IMR-90 (cell line): ENCODE measurements at regions not wholly inside any gene's neighbourhood (a gene's known extent, or its start where the extent isn't known, plus 50 kb on each side); places are given as distances from the start of the nearest gene placed in this dataset.

ENCODE experiments used
- ATAC-seq: fragments of 200-7000 bp; cut with Tn5 transposase; 2 replicates; pipeline ENCODE4 v1.9.1; 2020; ENCODE audit warnings: low read depth, mild to moderate bottlenecking, moderate library complexity
- BruUV-seq: library from RNA; stranded (reverse); fragments of 400-500 nt; replicated peaks from 2 replicates; lab custom pipeline; 2021; lab: Mats Ljungman, UMichigan
- CTCF ChIA-PET: fragments of 300-600 bp; formaldehyde crosslinking; extraction: SDS; loops from one replicate; lab custom pipeline; 2021; ENCODE audit warnings: antibody characterized with exemption; lab: Yijun Ruan, JAX
- POLR2A ChIA-PET: fragments of 300-600 bp; sonication (Branson Sonifier 250); formaldehyde crosslinking; loops from one replicate; lab custom pipeline; 2022; ENCODE audit warnings: antibody characterized with exemption; ENCODE audit not compliant: unreplicated experiment; lab: Charles Lee
- DNase-seq: peaks from one replicate; pipeline ENCODE4 v3.0.0; 2013
- H2AFZ ChIP-seq: replicated peaks from 2 replicates; pipeline ENCODE3; 2013; ENCODE audit warnings: low read length, mild to moderate bottlenecking; ENCODE audit not compliant: poor library complexity
- H2AK5ac ChIP-seq: 2 replicates; pipeline ENCODE4 v1.6.1; 2013; ENCODE audit warnings: low read depth, low read length, inconsistent platforms
- H2AK9ac ChIP-seq: replicated peaks from 2 replicates; pipeline ENCODE3; 2013; ENCODE audit warnings: mild to moderate bottlenecking, low read depth, low read length, moderate library complexity; ENCODE audit not compliant: poor library complexity
- H2BK120ac ChIP-seq: 2 replicates; pipeline ENCODE4 v1.6.1; 2013; ENCODE audit warnings: low read depth, low read length, inconsistent platforms
- H2BK15ac ChIP-seq: 3 replicates; pipeline ENCODE4 v1.6.1; 2013; ENCODE audit warnings: low read depth, low read length, inconsistent platforms
- H2BK20ac ChIP-seq: 2 replicates; pipeline ENCODE4 v1.6.1; 2013; ENCODE audit warnings: low read depth, mild to moderate bottlenecking, inconsistent platforms, low read length, moderate library complexity
- H2BK5ac ChIP-seq: 2 replicates; pipeline ENCODE4 v1.6.1; 2013; ENCODE audit warnings: mild to moderate bottlenecking, low read depth, low read length, inconsistent platforms; ENCODE audit not compliant: poor library complexity, severe bottlenecking
- H3K14ac ChIP-seq: replicated peaks from 2 replicates; pipeline ENCODE4 v1.6.1; 2013; ENCODE audit warnings: low read depth, low read length, inconsistent platforms
- H3K18ac ChIP-seq: 2 replicates; pipeline ENCODE4 v1.6.1; 2013; ENCODE audit warnings: low read depth, low read length, control low read depth
- H3K23ac ChIP-seq: 2 replicates; pipeline ENCODE4 v1.6.1; 2013; ENCODE audit warnings: low read depth, low read length, inconsistent platforms
- H3K27ac ChIP-seq: 2 replicates; pipeline ENCODE4 v1.5.1; 2013; ENCODE audit warnings: mild to moderate bottlenecking, control low read depth, low read length; ENCODE audit not compliant: insufficient read depth
- H3K27me3 ChIP-seq: 2 replicates; pipeline ENCODE4 v1.6.1; 2013; ENCODE audit warnings: low read length; ENCODE audit not compliant: control insufficient read depth, insufficient read depth
- H3K36me3 ChIP-seq: 2 replicates; pipeline ENCODE4 v1.6.1; 2013; ENCODE audit warnings: low read length, mixed read lengths; ENCODE audit not compliant: control insufficient read depth, insufficient read depth
- H3K4ac ChIP-seq: 2 replicates; pipeline ENCODE4 v1.6.1; 2013; ENCODE audit warnings: low read depth, low read length, inconsistent platforms
- H3K4me1 ChIP-seq: 2 replicates; pipeline ENCODE4 v1.6.1; 2013; ENCODE audit warnings: low read length, mixed read lengths; ENCODE audit not compliant: control insufficient read depth, insufficient read depth
- H3K4me2 ChIP-seq: 2 replicates; pipeline ENCODE4 v1.6.1; 2013; ENCODE audit warnings: low read depth, mild to moderate bottlenecking, control low read depth, low read length, moderate library complexity
- H3K4me3 ChIP-seq: 2 replicates; pipeline ENCODE4 v1.5.1; 2013; ENCODE audit warnings: low read depth, mild to moderate bottlenecking, control low read depth, low read length, moderate library complexity; ENCODE audit not compliant: insufficient read depth
- H3K56ac ChIP-seq: 2 replicates; pipeline ENCODE4 v1.6.1; 2013; ENCODE audit warnings: low read length, inconsistent platforms; ENCODE audit not compliant: insufficient read depth; ENCODE audit errors: extremely low read depth
- H3K79me1 ChIP-seq, 2 experiments: 2 replicates each; pipeline ENCODE4 v1.6.1; 2013; ENCODE audit warnings: low read length in 2 of 2, inconsistent platforms in 1 of 2, low read depth in 1 of 2
- H3K9ac ChIP-seq: 2 replicates; pipeline ENCODE4 v1.6.1; 2013; ENCODE audit warnings: low read depth, low read length, control low read depth
- H3K9me1 ChIP-seq: 2 replicates; pipeline ENCODE4 v1.6.1; 2013; ENCODE audit warnings: low read length, inconsistent platforms; ENCODE audit not compliant: insufficient read depth
- H3K9me3 ChIP-seq: 2 replicates; pipeline ENCODE4 v1.6.1; 2013; ENCODE audit warnings: low read length; ENCODE audit not compliant: control insufficient read depth, insufficient read depth
- H4K20me1 ChIP-seq: 2 replicates; pipeline ENCODE4 v1.6.1; 2013; ENCODE audit warnings: low read length, inconsistent platforms; ENCODE audit not compliant: insufficient read depth
- H4K5ac ChIP-seq: 2 replicates; pipeline ENCODE4 v1.6.1; 2013; ENCODE audit warnings: mild to moderate bottlenecking, low read depth, low read length, control low read depth
- H4K8ac ChIP-seq, 2 experiments: 2 replicates each; pipeline ENCODE4 v1.6.1; 2013; ENCODE audit warnings: low read depth in 2 of 2, low read length in 2 of 2, control low read depth in 1 of 2, inconsistent platforms in 1 of 2
- H4K91ac ChIP-seq: 2 replicates; pipeline ENCODE4 v1.6.1; 2013; ENCODE audit warnings: low read depth, low read length, inconsistent platforms; ENCODE audit not compliant: insufficient read depth
- BHLHE40 ChIP-seq: fragments of 150-350 bp; IDR thresholded peaks from 2 replicates; pipeline ENCODE4 v1.6.1; 2016; ENCODE audit warnings: mild to moderate bottlenecking, low read depth, low read length
- CEBPB ChIP-seq: IDR thresholded peaks from 2 replicates; pipeline ENCODE4 v1.6.1; 2012; ENCODE audit warnings: low read depth, low read length, improper control_type of control experiment
- CHD1 ChIP-seq: IDR thresholded peaks from 2 replicates; pipeline ENCODE4 v1.6.1; 2012; ENCODE audit warnings: low read depth, low read length, improper control_type of control experiment
- FOS ChIP-seq: fragments of 150-350 bp; IDR thresholded peaks from 2 replicates; pipeline ENCODE4 v1.6.1; 2016; ENCODE audit warnings: low read depth, low read length
- MAFK ChIP-seq: IDR thresholded peaks from 2 replicates; pipeline ENCODE4 v1.6.1; 2012; ENCODE audit warnings: low read depth, low read length, improper control_type of control experiment
- MAZ ChIP-seq: IDR thresholded peaks from 2 replicates; pipeline ENCODE4 v1.6.1; 2012; ENCODE audit warnings: low read depth, mild to moderate bottlenecking, low read length, improper control_type of control experiment, moderate library complexity, borderline replicate concordance
- MXI1 ChIP-seq: IDR thresholded peaks from 2 replicates; pipeline ENCODE4 v1.6.1; 2012; ENCODE audit warnings: low read depth, mild to moderate bottlenecking, low read length, moderate library complexity, borderline replicate concordance
- NFE2L2 ChIP-seq: fragments of 150-350 bp; IDR thresholded peaks from 2 replicates; pipeline ENCODE4 v1.6.1; 2016; ENCODE audit warnings: low read depth, mild to moderate bottlenecking, low read length
- POLR2A ChIP-seq: IDR thresholded peaks from 2 replicates; pipeline ENCODE4 v1.6.1; 2012; ENCODE audit warnings: mild to moderate bottlenecking, low read depth, low read length
- RAD21 ChIP-seq: IDR thresholded peaks from 2 replicates; pipeline ENCODE4 v1.6.1; 2012; ENCODE audit warnings: low read length, improper control_type of control experiment
- RCOR1 ChIP-seq: IDR thresholded peaks from 2 replicates; pipeline ENCODE4 v1.6.1; 2012; ENCODE audit warnings: mild to moderate bottlenecking, low read length, improper control_type of control experiment; ENCODE audit not compliant: insufficient replicate concordance
- RFX5 ChIP-seq: IDR thresholded peaks from 2 replicates; pipeline ENCODE4 v1.8.0; 2012; ENCODE audit warnings: low read depth, mild to moderate bottlenecking, low read length, moderate library complexity
- SMC3 ChIP-seq: fragments of 150-350 bp; IDR thresholded peaks from 2 replicates; pipeline ENCODE4 v1.6.1; 2016; ENCODE audit warnings: low read depth, mild to moderate bottlenecking, antibody characterized with exemption, low read length, moderate library complexity
- WGBS, 2 experiments: methylation state at CpG; one replicate each; pipeline versions ENCODE4 v1.1.5 to v1.1.7; 2013; ENCODE audit warnings: missing lambda C conversion rate in 2 of 2; ENCODE audit not compliant: insufficient read length in 1 of 2; ENCODE audit errors: extremely low coverage in 2 of 2; 5-methylcytosine and 5-hydroxymethylcytosine counted together
- dilution Hi-C: fragments of 300-500 bp; cut with HindIII; formaldehyde crosslinking; loops from one replicate; pipeline ENCODE4 v1.14.3; 2018; ENCODE audit warnings: low sequenced_read_pairs; ENCODE audit not compliant: unreplicated experiment
- in situ Hi-C: fragments of 300-500 bp; cut with MboI; formaldehyde crosslinking; loops from 3 replicates; pipeline ENCODE4 v1.14.3; 2019; ENCODE audit warnings: low sequenced_read_pairs, inconsistent platforms, mixed read lengths
- intact Hi-C: fragments of 100-400 bp; cut with micrococcal nuclease; formaldehyde crosslinking; loops from 2 replicates; pipeline ENCODE4 v1.10.0; 2022
- TF ChIP-seq, protein P1 (sequence below): conservative IDR thresholded peaks from 2 replicates; pipeline ENCODE4 v1.5.1; 2012; ENCODE audit warnings: mild to moderate bottlenecking, low read depth, low read length, improper control_type of control experiment
- TF ChIP-seq, protein P2 (sequence below): fragments of 150-350 bp; IDR thresholded peaks from 2 replicates; pipeline ENCODE4 v1.6.1; 2017; ENCODE audit warnings: mild to moderate bottlenecking, antibody characterized with exemption, low read length, low read depth
- TF ChIP-seq, protein P3 (sequence below): fragments of 150-350 bp; IDR thresholded peaks from 2 replicates; pipeline ENCODE4 v1.6.1; 2016; ENCODE audit warnings: low read depth, mild to moderate bottlenecking, low read length, moderate library complexity, borderline replicate concordance

DNA sequence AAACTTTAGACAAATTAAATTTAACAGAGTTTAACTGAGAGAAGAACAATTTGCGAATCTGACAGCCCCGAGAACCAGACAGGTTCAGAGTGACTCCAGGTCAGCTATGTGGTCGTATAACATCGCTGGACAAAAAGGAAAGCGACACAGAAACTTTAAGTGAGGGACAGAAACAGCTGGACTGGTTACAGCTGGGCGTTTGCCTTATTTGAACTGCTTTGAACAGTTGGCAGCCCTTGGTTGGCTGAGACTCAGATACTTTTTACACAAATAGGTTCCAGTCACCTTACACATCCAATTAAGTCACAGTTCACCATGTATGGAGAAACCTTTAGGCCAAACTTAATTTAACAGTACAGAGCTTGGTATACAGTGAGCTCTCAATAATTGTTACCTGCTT lies 436.9 kb downstream of the GUCY1A2 start:
- Histone ChIP-seq H3K18ac (no peak overlapping the region), H2BK20ac (no peak overlapping the region), H3K4me3 (no peak overlapping the region), H3K27ac (no peak overlapping the region), H3K36me3 (no peaks in the 10 kb centered on the region), H3K14ac (no peak overlapping the region; the same call in 1 of the 2 replicates), H3K27me3 (no peaks in the 10 kb centered on the region), H3K56ac (no peak overlapping the region), H3K79me1 (no peaks in the 10 kb centered on the region), H4K91ac (no peak overlapping the region), H3K9me3 (no peaks in the 10 kb centered on the region; the same call in 1 of the 2 replicates), H2AK9ac (no peak overlapping the region), H3K9ac (no peak overlapping the region), H2BK5ac (no peak overlapping the region), H2AK5ac (no peak overlapping the region), H4K8ac (no peak overlapping the region), H3K4ac (no peak overlapping the region), H2BK15ac (no peak overlapping the region), H3K23ac (no peak overlapping the region), H3K4me2 (no peak overlapping the region), H3K4me1 (no peaks in the 10 kb centered on the region), H4K5ac (no peak overlapping the region), H4K20me1 (no peaks in the 10 kb centered on the region), H2AFZ (peak overlapping the region; percentile 65), H3K9me1 (no peaks in the 10 kb centered on the region), H2BK120ac (no peak overlapping the region)
- intact Hi-C loops, result no loop called here
- DNase-seq, result no peak
- 69% methylated on average over 5 of the region's 6 CpGs; no CpG with 5 or more reads in 1 of the 2 experiments for WGBS, 2 experiments
- no peak for ATAC-seq
- CTCF ChIA-PET, result no interaction called here
- in situ Hi-C loops, result loop anchor here (25.0 kb wide), 1 partner anchor 419 kb away; no protein-coding TSS in a partner anchor
- no TSS peak for BruUV-seq
- POLR2A ChIA-PET, result no interaction called here
- TF ChIP-seq RAD21, result no peak
- no peak for TF ChIP-seq RFX5
- TF ChIP-seq NFE2L2, result no peak
- TF ChIP-seq, protein P1, sequence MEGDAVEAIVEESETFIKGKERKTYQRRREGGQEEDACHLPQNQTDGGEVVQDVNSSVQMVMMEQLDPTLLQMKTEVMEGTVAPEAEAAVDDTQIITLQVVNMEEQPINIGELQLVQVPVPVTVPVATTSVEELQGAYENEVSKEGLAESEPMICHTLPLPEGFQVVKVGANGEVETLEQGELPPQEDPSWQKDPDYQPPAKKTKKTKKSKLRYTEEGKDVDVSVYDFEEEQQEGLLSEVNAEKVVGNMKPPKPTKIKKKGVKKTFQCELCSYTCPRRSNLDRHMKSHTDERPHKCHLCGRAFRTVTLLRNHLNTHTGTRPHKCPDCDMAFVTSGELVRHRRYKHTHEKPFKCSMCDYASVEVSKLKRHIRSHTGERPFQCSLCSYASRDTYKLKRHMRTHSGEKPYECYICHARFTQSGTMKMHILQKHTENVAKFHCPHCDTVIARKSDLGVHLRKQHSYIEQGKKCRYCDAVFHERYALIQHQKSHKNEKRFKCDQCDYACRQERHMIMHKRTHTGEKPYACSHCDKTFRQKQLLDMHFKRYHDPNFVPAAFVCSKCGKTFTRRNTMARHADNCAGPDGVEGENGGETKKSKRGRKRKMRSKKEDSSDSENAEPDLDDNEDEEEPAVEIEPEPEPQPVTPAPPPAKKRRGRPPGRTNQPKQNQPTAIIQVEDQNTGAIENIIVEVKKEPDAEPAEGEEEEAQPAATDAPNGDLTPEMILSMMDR, result no peak
- TF ChIP-seq POLR2A, result no peak
- no peak for TF ChIP-seq MXI1
- no peak for TF ChIP-seq MAZ
- no peak for TF ChIP-seq MAFK
- TF ChIP-seq, protein P2, sequence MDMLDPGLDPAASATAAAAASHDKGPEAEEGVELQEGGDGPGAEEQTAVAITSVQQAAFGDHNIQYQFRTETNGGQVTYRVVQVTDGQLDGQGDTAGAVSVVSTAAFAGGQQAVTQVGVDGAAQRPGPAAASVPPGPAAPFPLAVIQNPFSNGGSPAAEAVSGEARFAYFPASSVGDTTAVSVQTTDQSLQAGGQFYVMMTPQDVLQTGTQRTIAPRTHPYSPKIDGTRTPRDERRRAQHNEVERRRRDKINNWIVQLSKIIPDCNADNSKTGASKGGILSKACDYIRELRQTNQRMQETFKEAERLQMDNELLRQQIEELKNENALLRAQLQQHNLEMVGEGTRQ, result no peak
- no peak for TF ChIP-seq FOS
- TF ChIP-seq, protein P3, sequence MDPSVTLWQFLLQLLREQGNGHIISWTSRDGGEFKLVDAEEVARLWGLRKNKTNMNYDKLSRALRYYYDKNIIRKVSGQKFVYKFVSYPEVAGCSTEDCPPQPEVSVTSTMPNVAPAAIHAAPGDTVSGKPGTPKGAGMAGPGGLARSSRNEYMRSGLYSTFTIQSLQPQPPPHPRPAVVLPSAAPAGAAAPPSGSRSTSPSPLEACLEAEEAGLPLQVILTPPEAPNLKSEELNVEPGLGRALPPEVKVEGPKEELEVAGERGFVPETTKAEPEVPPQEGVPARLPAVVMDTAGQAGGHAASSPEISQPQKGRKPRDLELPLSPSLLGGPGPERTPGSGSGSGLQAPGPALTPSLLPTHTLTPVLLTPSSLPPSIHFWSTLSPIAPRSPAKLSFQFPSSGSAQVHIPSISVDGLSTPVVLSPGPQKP, result no peak
- TF ChIP-seq BHLHE40, result no peak
- TF ChIP-seq RCOR1, result no peak
- TF ChIP-seq CEBPB, result no peak
- no peak for TF ChIP-seq CHD1
- no peak for TF ChIP-seq SMC3
- dilution Hi-C loops, result no loop called here
